B cell (primary cell): ENCODE measurements at regions not wholly inside any gene's neighbourhood (a gene's known extent, or its start where the extent isn't known, plus 50 kb on each side); places are given as distances from the start of the nearest gene placed in this dataset.

Experiments used
- CTCF ChIP-seq: fragments of 200-600 bp; IDR thresholded peaks from one replicate; pipeline ENCODE4 v1.8.0; 2022; ENCODE audit warnings: antibody characterized with exemption, mild to moderate bottlenecking
- EZH2 ChIP-seq: IDR thresholded peaks from 2 replicates; pipeline ENCODE4 v1.6.1; 2012; ENCODE audit warnings: borderline replicate concordance, low read depth, mild to moderate bottlenecking, moderate library complexity, low read length; ENCODE audit not compliant: insufficient read depth, poor library complexity, severe bottlenecking

- no peak for TF ChIP-seq CTCF
- no peak for TF ChIP-seq EZH2
Observed at GRCh38 chr6:112934433-112935327, 587.5 kb downstream of the RFPL4B start.
